ENCODE measurements at regions not wholly inside any gene's neighbourhood (a gene's known extent, or its start where the extent isn't known, plus 50 kb on each side); places are given as distances from the start of the nearest gene placed in this dataset.

GRCh38 chr14:79967453-79967852 lies 243.9 kb downstream of the DIO2 start:
- no peak overlapping the region for H2AFZ ChIP-seq (ENCODE audit: low read length)
- no peaks in the 10 kb centered on the region for H3K9me2 ChIP-seq (replicated peaks; ENCODE audit: insufficient read depth, low read length)
- H4K20me1 ChIP-seq (ENCODE audit: insufficient read depth, low read length), result no peaks in the 10 kb centered on the region
- no peaks in the 10 kb centered on the region for H3K27me3 ChIP-seq (replicated peaks; ENCODE audit: insufficient read depth, low read length)
- H3K9me3 ChIP-seq (replicated peaks; ENCODE audit: insufficient read depth, low read length), result no peaks in the 10 kb centered on the region
- H3K4me1 ChIP-seq (ENCODE audit: low read length), result no peaks in the 10 kb centered on the region
- H3K4me3 ChIP-seq (ENCODE audit: low read length), result no peak overlapping the region
- no peaks in the 10 kb centered on the region for H3K79me2 ChIP-seq (ENCODE audit: low read length)
- TF ChIP-seq, protein P1, sequence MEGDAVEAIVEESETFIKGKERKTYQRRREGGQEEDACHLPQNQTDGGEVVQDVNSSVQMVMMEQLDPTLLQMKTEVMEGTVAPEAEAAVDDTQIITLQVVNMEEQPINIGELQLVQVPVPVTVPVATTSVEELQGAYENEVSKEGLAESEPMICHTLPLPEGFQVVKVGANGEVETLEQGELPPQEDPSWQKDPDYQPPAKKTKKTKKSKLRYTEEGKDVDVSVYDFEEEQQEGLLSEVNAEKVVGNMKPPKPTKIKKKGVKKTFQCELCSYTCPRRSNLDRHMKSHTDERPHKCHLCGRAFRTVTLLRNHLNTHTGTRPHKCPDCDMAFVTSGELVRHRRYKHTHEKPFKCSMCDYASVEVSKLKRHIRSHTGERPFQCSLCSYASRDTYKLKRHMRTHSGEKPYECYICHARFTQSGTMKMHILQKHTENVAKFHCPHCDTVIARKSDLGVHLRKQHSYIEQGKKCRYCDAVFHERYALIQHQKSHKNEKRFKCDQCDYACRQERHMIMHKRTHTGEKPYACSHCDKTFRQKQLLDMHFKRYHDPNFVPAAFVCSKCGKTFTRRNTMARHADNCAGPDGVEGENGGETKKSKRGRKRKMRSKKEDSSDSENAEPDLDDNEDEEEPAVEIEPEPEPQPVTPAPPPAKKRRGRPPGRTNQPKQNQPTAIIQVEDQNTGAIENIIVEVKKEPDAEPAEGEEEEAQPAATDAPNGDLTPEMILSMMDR (IDR thresholded peaks at IDR 0.05; ENCODE audit: low read length), result no peak
- TF ChIP-seq EZH2 (optimal IDR thresholded peaks at IDR 0.05; ENCODE audit: low read depth, low read length) (no peak), EZH2phosphoT487 (IDR thresholded peaks at IDR 0.05; ENCODE audit: low read length) (no peak)
- DNase-seq, result no peak
- no peaks in the 10 kb centered on the region for H3K36me3 ChIP-seq (replicated peaks; ENCODE audit: insufficient read depth, low read length)
- H3K9ac ChIP-seq (ENCODE audit: low read length), result no peak overlapping the region
- H3F3A ChIP-seq (ENCODE audit: insufficient read depth, low read length), result no peaks in the 10 kb centered on the region
- H3K4me2 ChIP-seq (ENCODE audit: low read depth, low read length), result no peak overlapping the region
- H3K27ac ChIP-seq (ENCODE audit: low read length), result no peak overlapping the region

- Histone ChIP-seq H2AFZ (ENCODE audit: low read length) (no peak overlapping the region), H3K36me3 (replicated peaks; ENCODE audit: insufficient read depth, low read length) (no peaks in the 10 kb centered on the region), H3K27me3 (replicated peaks; ENCODE audit: insufficient read depth, low read length) (no peaks in the 10 kb centered on the region), H3K4me1 (ENCODE audit: low read length) (no peaks in the 10 kb centered on the region), H3K9me2 (replicated peaks; ENCODE audit: insufficient read depth, low read length) (no peaks in the 10 kb centered on the region), H3K4me2 (ENCODE audit: low read depth, low read length) (no peak overlapping the region), H3K9ac (ENCODE audit: low read length) (no peak overlapping the region), H3K79me2 (ENCODE audit: low read length) (no peaks in the 10 kb centered on the region), H3F3A (ENCODE audit: insufficient read depth, low read length) (no peaks in the 10 kb centered on the region), H3K27ac (ENCODE audit: low read length) (no peak overlapping the region), H4K20me1 (ENCODE audit: insufficient read depth, low read length) (no peaks in the 10 kb centered on the region), H3K9me3 (replicated peaks; ENCODE audit: insufficient read depth, low read length) (no peaks in the 10 kb centered on the region), H3K4me3 (ENCODE audit: low read length) (no peak overlapping the region)
- no peak for DNase-seq
- no peak for TF ChIP-seq EZH2 (optimal IDR thresholded peaks at IDR 0.05; ENCODE audit: low read depth, low read length)
- TF ChIP-seq, protein P1 (IDR thresholded peaks at IDR 0.05; ENCODE audit: low read length), result no peak
- TF ChIP-seq EZH2phosphoT487 (IDR thresholded peaks at IDR 0.05; ENCODE audit: low read length), result no peak
These were observed 244.3 kb downstream of the DIO2 start for GRCh38 chr14:79967001-79967400.

DNA sequence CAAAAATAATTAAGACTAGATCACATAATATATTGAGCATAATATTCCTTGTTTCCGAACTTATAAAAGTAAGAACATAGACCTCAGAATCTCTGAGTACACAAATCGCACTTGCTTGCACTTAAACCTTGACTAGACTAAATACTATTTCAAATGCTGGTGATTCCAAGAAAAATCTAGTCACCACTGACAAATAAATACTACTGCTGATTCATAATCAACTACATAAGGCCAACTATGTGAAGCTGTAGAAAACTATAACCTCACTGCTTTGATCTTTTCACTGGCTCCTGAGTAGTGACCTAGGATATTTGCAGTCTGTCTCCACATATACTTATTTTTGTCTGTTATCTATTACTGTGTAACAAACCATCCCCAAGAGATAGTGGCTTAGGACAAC lies 245.4 kb downstream of the DIO2 start:
- Histone ChIP-seq H3K9ac (ENCODE audit: low read length) (no peak overlapping the region), H2AFZ (ENCODE audit: low read length) (no peak overlapping the region)

More for the DNA sequence above, 245.4 kb downstream of the DIO2 start:
- no peak overlapping the region for H3K4me2 ChIP-seq (ENCODE audit: low read depth, low read length)
- H3K9me2 ChIP-seq (replicated peaks; ENCODE audit: insufficient read depth, low read length), result no peaks in the 10 kb centered on the region
- DNase-seq, result no peak
- no peaks in the 10 kb centered on the region for H3F3A ChIP-seq (ENCODE audit: insufficient read depth, low read length)
- no peaks in the 10 kb centered on the region for H3K36me3 ChIP-seq (replicated peaks; ENCODE audit: insufficient read depth, low read length)
- H3K27ac ChIP-seq (ENCODE audit: low read length), result no peak overlapping the region
- H3K4me3 ChIP-seq (ENCODE audit: low read length), result no peak overlapping the region
- H3K27me3 ChIP-seq (replicated peaks; ENCODE audit: insufficient read depth, low read length), result no peaks in the 10 kb centered on the region
- no peaks in the 10 kb centered on the region for H4K20me1 ChIP-seq (ENCODE audit: insufficient read depth, low read length)
- no peaks in the 10 kb centered on the region for H3K4me1 ChIP-seq (ENCODE audit: low read length)
- no peaks in the 10 kb centered on the region for H3K9me3 ChIP-seq (replicated peaks; ENCODE audit: insufficient read depth, low read length)
- no peaks in the 10 kb centered on the region for H3K79me2 ChIP-seq (ENCODE audit: low read length)
- TF ChIP-seq EZH2 (optimal IDR thresholded peaks at IDR 0.05; ENCODE audit: low read depth, low read length) (no peak), EZH2phosphoT487 (IDR thresholded peaks at IDR 0.05; ENCODE audit: low read length) (no peak)
- TF ChIP-seq, protein P1 (IDR thresholded peaks at IDR 0.05; ENCODE audit: low read length), result no peak
